ENCODE measurements at regions not wholly inside any gene's neighbourhood (a gene's known extent, or its start where the extent isn't known, plus 50 kb on each side); places are given as distances from the start of the nearest gene placed in this dataset.
"Not testable (repeated sequence)": the region's sequence is repeated elsewhere in the genome, so short reads cannot be mapped to it uniquely, and the experiment has no call there.

GRCh38 chr1:95297906-95298305 is 63.9 kb downstream of the RWDD3 start:
- DNase-seq (ENCODE audit: low read depth); H3K4me3 ChIP-seq (ENCODE audit: low read depth, low read length): not testable (repeated sequence)

- DNase-seq (ENCODE audit: low read depth) = no peak
- TF ChIP-seq CTCF (IDR thresholded peaks at IDR 0.05; ENCODE audit: control insufficient read depth, extremely low read depth, insufficient read depth) = no peak
- H3K4me3 ChIP-seq (ENCODE audit: low read depth, low read length) = no peak overlapping the region
Observed at GRCh38 chr1:95301091-95301490, 67.1 kb downstream of the RWDD3 start.

GRCh38 chr1:95301614-95302013 is 67.6 kb downstream of the RWDD3 start:
- no peak overlapping the region for H3K4me3 ChIP-seq (ENCODE audit: low read depth, low read length)
- no peak for DNase-seq (ENCODE audit: low read depth)
- TF ChIP-seq CTCF (IDR thresholded peaks at IDR 0.05; ENCODE audit: control insufficient read depth, extremely low read depth, insufficient read depth) = no peak

GRCh38 chr1:95304803-95305202 is 70.8 kb downstream of the RWDD3 start:
- TF ChIP-seq CTCF (IDR thresholded peaks at IDR 0.05; ENCODE audit: control insufficient read depth, extremely low read depth, insufficient read depth) = no peak
- no peak overlapping the region for H3K4me3 ChIP-seq (ENCODE audit: low read depth, low read length)
- DNase-seq (ENCODE audit: low read depth) = no peak

- DNase-seq (ENCODE audit: low read depth) = no peak
- no peak overlapping the region for H3K4me3 ChIP-seq (ENCODE audit: low read depth, low read length)
- no peak for TF ChIP-seq CTCF (IDR thresholded peaks at IDR 0.05; ENCODE audit: control insufficient read depth, extremely low read depth, insufficient read depth)
Observed at GRCh38 chr1:95308276-95309030, 74.4 kb downstream of the RWDD3 start.

- TF ChIP-seq CTCF (IDR thresholded peaks at IDR 0.05; ENCODE audit: control insufficient read depth, extremely low read depth, insufficient read depth) = peak; percentile 91
- peak; percentile 14 for DNase-seq (ENCODE audit: low read depth)
- H3K4me3 ChIP-seq (ENCODE audit: low read depth, low read length) = no peak overlapping the region
Observed at GRCh38 chr1:95309031-95309471, 75.0 kb downstream of the RWDD3 start.

- no peak overlapping the region for H3K4me3 ChIP-seq (ENCODE audit: low read depth, low read length)
- no peak for TF ChIP-seq CTCF (IDR thresholded peaks at IDR 0.05; ENCODE audit: control insufficient read depth, extremely low read depth, insufficient read depth)
- no peak for DNase-seq (ENCODE audit: low read depth)
Observed at GRCh38 chr1:95311014-95311413, 77.0 kb downstream of the RWDD3 start.
